ELF-1 (cell line): ENCODE measurements at regions not wholly inside any gene's neighbourhood (a gene's known extent, or its start where the extent isn't known, plus 50 kb on each side); places are given as distances from the start of the nearest gene placed in this dataset.
"Not testable (repeated sequence)": the region's sequence is repeated elsewhere in the genome, so short reads cannot be mapped to it uniquely, and the experiment has no call there.

ENCODE experiments used
- DNase-seq: peaks from one replicate; pipeline ENCODE4 v3.0.0-alpha.2; 2016; ENCODE audit warnings: low read depth, low spot score

DNA sequence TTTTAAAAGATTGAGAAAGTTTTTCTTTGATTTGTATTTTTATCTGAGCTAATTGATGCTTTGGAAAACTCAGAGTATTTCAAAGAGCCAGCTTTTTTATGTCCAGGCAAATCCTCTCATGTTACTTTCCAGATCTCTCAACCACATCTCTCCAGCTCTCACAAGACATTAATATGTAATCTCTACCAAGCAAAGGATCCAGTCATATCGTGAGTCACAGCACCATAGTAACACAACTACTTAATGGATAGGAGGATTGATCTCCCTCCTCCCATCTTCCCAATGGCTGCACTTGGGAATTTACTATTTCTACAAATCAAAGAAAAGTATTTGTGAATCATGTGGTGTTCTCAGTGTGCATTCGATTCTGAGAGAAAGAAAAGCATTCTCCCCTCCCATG is 63.3 kb downstream of the POU4F1 start:
- DNase-seq, result no peak

- not testable (repeated sequence) for DNase-seq
Observed at GRCh38 chr13:78526044-78526443, 77.3 kb downstream of the POU4F1 start.

DNA sequence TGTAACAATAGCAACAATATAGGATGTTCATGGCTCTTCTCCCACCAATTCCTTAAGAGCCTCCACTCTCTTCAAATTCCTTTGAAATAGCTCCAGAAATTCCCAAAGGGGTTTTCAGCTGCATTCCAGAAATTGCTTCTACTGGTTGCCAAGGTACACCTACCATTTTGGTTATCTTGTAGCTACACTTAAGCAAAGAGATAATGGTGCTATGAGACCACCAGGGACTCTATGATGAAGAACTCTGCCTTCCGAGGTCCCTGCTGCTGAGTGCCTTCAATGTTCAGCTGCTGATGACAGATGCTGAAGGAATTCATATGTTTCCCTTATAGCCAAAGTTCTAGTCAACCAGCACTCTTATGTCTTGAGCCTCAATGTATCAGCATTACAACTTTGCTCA is 78.4 kb downstream of the POU4F1 start:
- no peak for DNase-seq

DNA sequence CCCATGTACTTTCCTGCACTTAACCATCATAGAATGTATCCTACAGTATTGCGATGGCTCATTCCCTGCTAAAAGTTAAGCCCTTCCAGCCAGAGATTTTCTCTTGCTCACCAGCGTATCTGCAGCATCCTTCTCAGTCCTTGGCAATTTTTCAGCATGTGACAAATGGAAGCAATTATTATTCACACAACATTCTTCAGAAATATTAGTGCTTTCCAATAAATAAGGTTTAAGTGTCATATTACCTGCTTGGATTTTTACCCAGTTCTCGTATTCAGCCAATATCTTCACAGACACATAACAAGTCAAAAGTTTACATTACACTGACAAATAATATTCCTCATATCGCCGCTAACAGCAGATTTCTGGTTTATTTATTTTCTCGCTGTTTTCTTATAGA is 82.3 kb downstream of the POU4F1 start:
- DNase-seq, result no peak

DNA sequence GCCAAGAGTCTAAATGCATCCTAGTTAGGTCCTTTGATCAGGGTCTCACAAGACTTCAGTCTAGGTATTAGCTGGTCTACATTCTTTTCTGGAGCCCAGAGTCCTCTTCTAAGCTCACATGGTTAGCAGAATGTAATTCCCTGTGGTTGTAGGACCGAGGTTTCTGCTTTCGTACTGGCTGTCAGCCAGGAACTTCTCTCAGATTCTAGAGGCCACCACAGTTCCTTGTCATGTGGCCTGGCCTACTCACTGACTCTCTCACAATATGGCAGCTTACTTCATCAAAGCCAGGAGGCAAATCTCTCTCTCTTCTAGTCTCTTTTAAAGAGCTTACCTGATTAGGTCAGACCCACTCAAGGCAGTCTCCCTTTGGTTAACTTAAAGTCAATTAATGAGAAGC is 82.9 kb downstream of the POU4F1 start:
- DNase-seq, result no peak

- not testable (repeated sequence) for DNase-seq
Observed at GRCh38 chr13:78518482-78518881, 84.9 kb downstream of the POU4F1 start.

DNA sequence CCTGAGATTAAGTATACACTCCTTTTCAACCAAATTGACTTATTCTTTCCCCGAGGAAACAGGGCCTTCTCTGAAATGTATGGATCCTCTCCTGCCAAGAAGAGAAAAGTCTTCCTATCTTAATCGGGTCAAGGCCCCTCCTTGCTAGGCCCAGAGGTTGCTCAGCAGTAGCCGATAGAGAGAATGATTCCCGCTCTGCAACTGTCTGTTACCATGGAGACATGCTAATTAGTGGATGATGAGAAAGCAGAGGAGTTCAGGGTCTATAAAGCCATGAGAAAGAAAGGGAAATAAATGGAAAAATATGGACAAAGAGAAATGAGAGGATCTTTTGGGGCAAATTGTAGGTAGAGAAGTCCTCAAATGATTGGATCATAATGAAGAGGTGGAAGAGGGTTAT is 103.5 kb downstream of the POU4F1 start:
- no peak for DNase-seq

- no peak for DNase-seq
Observed at GRCh38 chr13:78497702-78498355, 105.5 kb downstream of the POU4F1 start.

GRCh38 chr13:78491978-78492377 is 111.4 kb downstream of the POU4F1 start:
- no peak for DNase-seq

GRCh38 chr13:78490225-78490624 is 113.1 kb downstream of the POU4F1 start:
- not testable (repeated sequence) for DNase-seq

GRCh38 chr13:78487707-78488106 is 115.6 kb downstream of the POU4F1 start:
- DNase-seq, result no peak

GRCh38 chr13:78485803-78486202 is 117.5 kb downstream of the POU4F1 start:
- no peak for DNase-seq

GRCh38 chr13:78478183-78478582 is 125.2 kb downstream of the POU4F1 start:
- no peak for DNase-seq

GRCh38 chr13:78476910-78477309 is 126.4 kb downstream of the POU4F1 start:
- DNase-seq, result no peak

DNA sequence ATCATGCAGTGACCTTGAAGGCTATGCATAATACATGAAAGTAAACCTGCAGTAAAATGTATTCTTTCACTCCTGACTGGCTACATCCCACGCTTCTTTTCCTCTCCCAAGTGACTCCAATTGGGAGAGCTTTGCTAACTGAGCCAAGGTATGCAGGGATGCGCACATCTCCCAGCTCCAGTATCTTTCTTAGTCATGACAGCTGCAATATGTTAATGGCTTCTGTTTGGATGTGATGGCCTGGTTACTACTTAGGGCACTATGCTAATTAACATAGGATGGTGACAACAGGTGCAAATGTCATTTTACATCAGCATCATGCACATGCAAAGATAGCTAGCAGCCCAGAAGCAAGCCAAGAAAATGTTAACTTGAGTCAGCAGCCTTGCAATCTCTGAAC is 134.7 kb downstream of the POU4F1 start:
- DNase-seq, result no peak

- no peak for DNase-seq
Observed at GRCh38 chr13:78465250-78465649, 138.1 kb downstream of the POU4F1 start.

GRCh38 chr13:78460176-78460575 is 143.2 kb downstream of the POU4F1 start:
- DNase-seq, result no peak

- DNase-seq, result no peak
Observed at GRCh38 chr13:78443839-78444238, 159.5 kb downstream of the POU4F1 start.

DNA sequence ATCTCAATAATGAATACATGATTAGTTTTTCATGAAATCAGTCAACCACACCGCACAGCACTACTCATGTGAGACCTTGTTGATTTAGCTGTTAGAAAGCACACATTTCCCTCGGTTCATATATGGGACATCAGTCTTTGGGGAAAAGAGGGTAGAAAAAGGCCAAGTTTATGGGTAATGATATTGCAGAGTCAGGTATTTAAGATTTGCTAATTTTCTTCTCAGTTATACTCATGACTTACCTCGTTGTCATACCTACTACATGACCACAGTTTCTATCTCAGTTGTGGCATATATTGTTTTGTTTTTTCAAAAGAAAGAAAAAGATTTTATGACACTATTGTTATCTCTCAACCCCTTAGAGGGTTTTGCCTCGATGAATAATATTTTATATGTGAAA is 165.6 kb downstream of the POU4F1 start:
- no peak for DNase-seq

GRCh38 chr13:78436311-78436710 is 167.0 kb downstream of the POU4F1 start:
- DNase-seq, result no peak

GRCh38 chr13:78431328-78431727 is 172.0 kb downstream of the POU4F1 start:
- no peak for DNase-seq

GRCh38 chr13:78430811-78431210 is 172.5 kb downstream of the POU4F1 start:
- no peak for DNase-seq

- DNase-seq, result peak; percentile 8
Observed at GRCh38 chr13:78430166-78430791, 173.1 kb downstream of the POU4F1 start.

DNA sequence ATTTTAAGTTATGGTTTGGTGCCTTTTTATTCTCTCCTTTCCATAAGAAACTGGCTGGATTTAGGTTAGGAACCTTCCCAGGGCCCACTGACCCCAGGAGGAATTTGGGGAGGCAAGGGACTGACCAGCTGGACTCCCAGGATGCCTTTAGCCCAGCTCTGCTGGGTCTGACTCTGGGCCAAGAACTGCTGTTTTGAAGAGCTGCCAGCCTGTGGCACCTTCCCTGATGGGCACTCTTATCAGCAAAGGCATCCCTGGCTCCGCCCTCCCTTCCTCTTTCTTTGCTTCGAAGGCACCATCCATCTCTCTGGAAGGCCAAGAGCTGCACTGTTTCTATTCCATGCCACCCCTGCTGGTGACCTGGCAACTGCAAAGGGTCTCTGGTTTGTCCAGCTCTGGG is 174.7 kb downstream of the POU4F1 start:
- DNase-seq, result no peak
